Endothelial cell of umbilical vein (primary cell): ENCODE measurements at regions not wholly inside any gene's neighbourhood (a gene's known extent, or its start where the extent isn't known, plus 50 kb on each side); places are given as distances from the start of the nearest gene placed in this dataset.
A peak's percentile ranks its signal among the peaks of the same experiment; 100 is the strongest.

ENCODE experiments used
- BruUV-seq: library from RNA; stranded (reverse); fragments of 400-500 nt; replicated peaks from 2 replicates; lab custom pipeline; 2021; lab: Mats Ljungman, UMichigan
- CTCF ChIA-PET: fragments of 300-600, 350-600 bp; sonication (Branson Sonifier 250); formaldehyde crosslinking; loops from one replicate; lab custom pipeline; 2021; ENCODE audit warnings: antibody characterized with exemption, inconsistent platforms; lab: Charles Lee
- POLR2A ChIA-PET: fragments of 300-600, 350-600 bp; sonication (Branson Sonifier 250); formaldehyde crosslinking; loops from one replicate; lab custom pipeline; 2021; ENCODE audit warnings: antibody characterized with exemption, inconsistent platforms; lab: Charles Lee
- DNase-seq: peaks from one replicate; pipeline ENCODE4 v3.0.0-alpha.2; 2011; ENCODE audit warnings: low read depth, low spot score
- FAIRE-seq: peaks from 2 replicates; lab custom pipeline; 2011; peaks lifted over from hg19 to GRCh38; lab: Jason Lieb, UNC
- H2AFZ ChIP-seq: 2 replicates; pipeline ENCODE4 v1.6.0; 2012; ENCODE audit warnings: low read depth, low read length, control low read depth, inconsistent platforms
- H3K27ac ChIP-seq: 2 replicates; pipeline ENCODE4 v1.5.1; 2011; ENCODE audit warnings: low read depth, mild to moderate bottlenecking, control low read depth, low read length, moderate library complexity; ENCODE audit not compliant: insufficient read depth
- H3K27me3 ChIP-seq, 2 experiments: 2 replicates each; pipeline versions ENCODE4 v1.6.0 to v1.6.1; 2011; ENCODE audit warnings: low read length in 2 of 2, mixed read lengths in 1 of 2; ENCODE audit not compliant: control insufficient read depth in 2 of 2, insufficient read depth in 2 of 2
- H3K36me3 ChIP-seq, 2 experiments: 2 replicates in 1 of 2; 3 replicates in 1 of 2; pipeline ENCODE4 v1.5.1; 2011; ENCODE audit warnings: low read length in 2 of 2, mild to moderate bottlenecking in 1 of 2, moderate library complexity in 1 of 2; ENCODE audit not compliant: control insufficient read depth in 2 of 2, insufficient read depth in 2 of 2; ENCODE audit errors: extremely low read depth in 1 of 2
- H3K4me1 ChIP-seq: 3 replicates; pipeline ENCODE4 v1.5.1; 2011; ENCODE audit warnings: mild to moderate bottlenecking, low read length; ENCODE audit not compliant: control insufficient read depth, insufficient read depth; ENCODE audit errors: extremely low read depth
- H3K4me2 ChIP-seq: 2 replicates; pipeline ENCODE4 v1.6.1; 2011; ENCODE audit warnings: low read length, control low read depth, mixed read lengths; ENCODE audit not compliant: insufficient read depth
- H3K4me3 ChIP-seq, 3 experiments: fragments of 200-600 bp in 1 of 3; sonication (generic), shearing (Covaris generic) in 1 of 3; replicated peaks in 1 of 3; 2 replicates each; pipeline ENCODE4 v1.5.1; 2011 to 2016; ENCODE audit warnings: control low read depth in 3 of 3, low read length in 3 of 3, mild to moderate bottlenecking in 2 of 3, inconsistent platforms in 1 of 3, low read depth in 1 of 3, moderate library complexity in 1 of 3; ENCODE audit not compliant: insufficient read depth in 1 of 3
- H3K79me2 ChIP-seq: 2 replicates; pipeline ENCODE4 v1.6.0; 2012; ENCODE audit warnings: low read length, inconsistent platforms; ENCODE audit not compliant: control insufficient read depth, insufficient read depth
- H3K9ac ChIP-seq: replicated peaks from 2 replicates; pipeline ENCODE3; 2011; ENCODE audit warnings: low read length, control low read depth; ENCODE audit not compliant: insufficient read depth; ENCODE audit errors: extremely low read depth
- H3K9me1 ChIP-seq: replicated peaks from 3 replicates; pipeline ENCODE4 v1.6.0; 2011; ENCODE audit warnings: mild to moderate bottlenecking, low read length; ENCODE audit not compliant: control insufficient read depth, insufficient read depth; ENCODE audit errors: extremely low read depth
- H3K9me3 ChIP-seq: replicated peaks from 2 replicates; pipeline ENCODE4 v1.5.1; 2012; ENCODE audit warnings: low read length, inconsistent platforms; ENCODE audit not compliant: control insufficient read depth, insufficient read depth
- H4K20me1 ChIP-seq: replicated peaks from 2 replicates; pipeline ENCODE3; 2011; ENCODE audit warnings: mild to moderate bottlenecking, low read length; ENCODE audit not compliant: control insufficient read depth, insufficient read depth; ENCODE audit errors: extremely low read depth
- CTCF ChIP-seq, 2 donors: IDR thresholded peaks; 1 replicate in 1 of 2; 2 replicates in 1 of 2; pipeline ENCODE4 v1.5.1; 2011; ENCODE audit warnings: low read length in 2 of 2, mild to moderate bottlenecking in 2 of 2, moderate library complexity in 2 of 2, control low read depth in 1 of 2, inconsistent platforms in 1 of 2, low read depth in 1 of 2; ENCODE audit not compliant: insufficient read depth in 1 of 2; ENCODE audit errors: extremely low read depth in 1 of 2
- EZH2 ChIP-seq: IDR thresholded peaks from 2 replicates; pipeline ENCODE4 v1.6.1; 2012; ENCODE audit warnings: borderline replicate concordance, low read depth, mild to moderate bottlenecking, moderate library complexity, low read length, inconsistent platforms; ENCODE audit not compliant: severe bottlenecking
- FOS ChIP-seq: IDR thresholded peaks from 2 replicates; pipeline ENCODE4 v1.6.1; 2011; ENCODE audit warnings: mild to moderate bottlenecking, low read length, moderate library complexity, borderline replicate concordance; ENCODE audit not compliant: insufficient read depth
- GATA2 ChIP-seq: IDR thresholded peaks from 2 replicates; pipeline ENCODE4 v1.7.0; 2011; ENCODE audit warnings: low read depth, mild to moderate bottlenecking, moderate library complexity, mixed read lengths, low read length; ENCODE audit not compliant: insufficient read length, insufficient read depth
- JUN ChIP-seq: IDR thresholded peaks from 2 replicates; pipeline ENCODE4 v1.6.1; 2011; ENCODE audit warnings: borderline replicate concordance, low read depth; ENCODE audit not compliant: insufficient read length, insufficient read depth
- MAX ChIP-seq: IDR thresholded peaks from 2 replicates; pipeline ENCODE4 v1.6.1; 2011; ENCODE audit not compliant: insufficient read depth, insufficient read length
- MYC ChIP-seq: IDR thresholded peaks from one replicate; pipeline ENCODE4 v1.6.1; 2011; ENCODE audit warnings: mild to moderate bottlenecking, low read depth, low read length
- POLR2A ChIP-seq: IDR thresholded peaks from 2 replicates; pipeline ENCODE4 v1.6.1; 2012; ENCODE audit warnings: low read depth, mild to moderate bottlenecking, control low read depth, low read length
- POLR2AphosphoS5 ChIP-seq: IDR thresholded peaks from 2 replicates; pipeline ENCODE4 v1.6.1; 2012; ENCODE audit warnings: low read depth, mild to moderate bottlenecking, control low read depth, low read length, moderate library complexity; ENCODE audit not compliant: insufficient read depth
- dilution Hi-C: fragments of 300-500 bp; cut with MboI; formaldehyde crosslinking; loops from one replicate; pipeline ENCODE4 v1.15.0; 2019; ENCODE audit warnings: low sequenced_read_pairs; ENCODE audit not compliant: extremely low pct_ligation_motif_present
- intact Hi-C: fragments of 100-400 bp; cut with micrococcal nuclease; formaldehyde crosslinking; loops from one replicate; pipeline ENCODE4 v1.10.0; 2022

- Histone ChIP-seq H4K20me1 (no peaks in the 10 kb centered on the region), H3K4me3 (no peak overlapping the region), H3K79me2 (no peaks in the 10 kb centered on the region), H2AFZ (peak overlapping the region; percentile 34), H3K4me1 (peaks cover 10% of the 10 kb centered on the region), H3K36me3 (no peaks in the 10 kb centered on the region), H3K9me3 (no peaks in the 10 kb centered on the region), H3K27ac (no peak overlapping the region), H3K9me1 (no peaks in the 10 kb centered on the region), H3K9ac (peak overlapping the region; percentile 16), H3K27me3 (no peaks in the 10 kb centered on the region), H3K4me2 (peak overlapping the region; percentile 24)
- peak; percentile 39 for DNase-seq
- no TSS peak for BruUV-seq
- FAIRE-seq = peak; percentile 50
- intact Hi-C loops = no loop called here
- ChIA-PET CTCF (no interaction called here), POLR2A (no interaction called here)
- dilution Hi-C loops = no loop called here
- TF ChIP-seq EZH2 = no peak
- TF ChIP-seq GATA2 = peak; percentile 66
- no peak for TF ChIP-seq CTCF (IDR thresholded peaks at IDR 0.05; ENCODE audit: extremely low read depth in 1 of 2, insufficient read depth in 1 of 2, low read depth in 1 of 2, low read length in 2 of 2)
- peak; percentile 28 for TF ChIP-seq JUN
- no peak for TF ChIP-seq MYC
Observed at GRCh38 chr7:52727632-52728031, 307.8 kb upstream of the POM121L12 start.

- H3K4me1 ChIP-seq = peaks cover 10% of the 10 kb centered on the region
- intact Hi-C loops (no loop called here), dilution Hi-C loops (no loop called here)
- no peak overlapping the region for H3K9ac ChIP-seq
- H3K9me3 ChIP-seq = no peaks in the 10 kb centered on the region
- no peak overlapping the region for H3K27ac ChIP-seq
- no peak for TF ChIP-seq EZH2
- TF ChIP-seq GATA2 = no peak
- TF ChIP-seq MAX = no peak
- TF ChIP-seq JUN = no peak
- no peak for TF ChIP-seq MYC
- no peak for TF ChIP-seq POLR2A
- TF ChIP-seq FOS = no peak
- no peak for TF ChIP-seq CTCF (IDR thresholded peaks at IDR 0.05; ENCODE audit: extremely low read depth in 1 of 2, insufficient read depth in 1 of 2, low read depth in 1 of 2, low read length in 2 of 2)
- no peak for TF ChIP-seq POLR2AphosphoS5
- BruUV-seq = no TSS peak
- DNase-seq (no peak), FAIRE-seq (no peak)
- CTCF ChIA-PET = no interaction called here
- no peaks in the 10 kb centered on the region for H3K9me1 ChIP-seq
- no peak overlapping the region for H3K4me3 ChIP-seq
- no peaks in the 10 kb centered on the region for H3K27me3 ChIP-seq
- no peaks in the 10 kb centered on the region for H4K20me1 ChIP-seq
- no peaks in the 10 kb centered on the region for H3K36me3 ChIP-seq
- POLR2A ChIA-PET = no interaction called here
- H3K79me2 ChIP-seq = no peaks in the 10 kb centered on the region
- no peak overlapping the region for H3K4me2 ChIP-seq
- no peak overlapping the region for H2AFZ ChIP-seq
Observed at GRCh38 chr7:52726986-52727385, 308.4 kb upstream of the POM121L12 start.
